WTC11 (cell line): ENCODE measurements at regions not wholly inside any gene's neighbourhood (a gene's known extent, or its start where the extent isn't known, plus 50 kb on each side); places are given as distances from the start of the nearest gene placed in this dataset.

Experiments used
- ATAC-seq: fragments of 200-7000 bp; cut with Tn5 transposase; 2 replicates; pipeline ENCODE4 v1.10.0; 2021; ENCODE audit warnings: mild to moderate bottlenecking, moderate library complexity
- CTCF ChIA-PET: fragments of 300-600 bp; sonication (Branson Sonifier 250); formaldehyde crosslinking; loops from one replicate; lab custom pipeline; 2021; ENCODE audit warnings: antibody characterized with exemption; lab: Charles Lee
- POLR2A ChIA-PET: fragments of 350-600 bp; sonication (Branson Sonifier 250); formaldehyde crosslinking; loops from one replicate; lab custom pipeline; 2021; ENCODE audit warnings: antibody characterized with exemption; lab: Charles Lee
- DNase-seq: peaks from one replicate; pipeline ENCODE4 v3.0.0; 2021; ENCODE audit warnings: low spot score
- H3K27ac Mint-ChIP-seq: 2 replicates; pipeline ENCODE4 v1.8.0; 2021; ENCODE audit warnings: mixed read lengths
- H3K27me3 Mint-ChIP-seq: 2 replicates; pipeline ENCODE4 v1.8.0; 2021; ENCODE audit warnings: low read depth, mild to moderate bottlenecking, moderate library complexity, mixed read lengths
- H3K36me3 Mint-ChIP-seq: 2 replicates; pipeline ENCODE4 v1.8.0; 2021; ENCODE audit warnings: mixed read lengths
- H3K4me1 Mint-ChIP-seq: 2 replicates; pipeline ENCODE4 v1.8.0; 2022; ENCODE audit warnings: mixed read lengths
- H3K4me3 Mint-ChIP-seq: 2 replicates; pipeline ENCODE4 v1.8.0; 2021; ENCODE audit warnings: mild to moderate bottlenecking, moderate library complexity, mixed read lengths
- H3K9me3 Mint-ChIP-seq: 2 replicates; pipeline ENCODE4 v1.8.0; 2021; ENCODE audit warnings: mixed read lengths
- HMGA2 ChIP-seq: fragments of 250-450 bp; sonication (Bioruptor Pico); IDR thresholded peaks from 2 replicates; pipeline ENCODE4 v1.4.0; 2021; ENCODE audit warnings: mild to moderate bottlenecking, moderate library complexity
- JAZF1 ChIP-seq: fragments of 250-450 bp; sonication (Bioruptor Pico); IDR thresholded peaks from 2 replicates; pipeline ENCODE4 v1.9.0; 2021; ENCODE audit warnings: moderate library complexity, mild to moderate bottlenecking, inconsistent platforms
- MXD4 ChIP-seq: fragments of 250-450 bp; sonication (Bioruptor Pico); IDR thresholded peaks from 2 replicates; pipeline ENCODE4 v1.8.0; 2021; ENCODE audit warnings: mild to moderate bottlenecking, moderate library complexity, borderline replicate concordance
- NFYB ChIP-seq: sonication (generic); formaldehyde crosslinking; conservative IDR thresholded peaks from 2 replicates; pipeline ENCODE4 v1.8.0; 2022; ENCODE audit warnings: low read depth, missing genetic modification reagents
- NR2C2 ChIP-seq: sonication (generic); formaldehyde crosslinking; IDR thresholded peaks from 2 replicates; pipeline ENCODE4 v1.8.0; 2022; ENCODE audit warnings: mild to moderate bottlenecking, missing genetic modification reagents
- PRDM15 ChIP-seq: sonication (generic); formaldehyde crosslinking; IDR thresholded peaks from 2 replicates; pipeline ENCODE4 v1.8.0; 2022; ENCODE audit warnings: missing genetic modification reagents
- RELA ChIP-seq: sonication (generic); formaldehyde crosslinking; IDR thresholded peaks from 2 replicates; pipeline ENCODE4 v1.8.1; 2022; ENCODE audit warnings: missing genetic modification reagents, mild to moderate bottlenecking, borderline replicate concordance
- RORB ChIP-seq: fragments of 250-450 bp; sonication (Bioruptor Pico); IDR thresholded peaks from 2 replicates; pipeline ENCODE4 v1.9.0; 2021; ENCODE audit warnings: mild to moderate bottlenecking
- SMAD3 ChIP-seq: sonication (generic); formaldehyde crosslinking; IDR thresholded peaks from 2 replicates; pipeline ENCODE4 v1.8.0; 2022; ENCODE audit warnings: missing genetic modification reagents, mild to moderate bottlenecking, borderline replicate concordance
- SMAD4 ChIP-seq: sonication (generic); formaldehyde crosslinking; IDR thresholded peaks from 2 replicates; pipeline ENCODE4 v1.8.0; 2022; ENCODE audit warnings: mild to moderate bottlenecking, missing genetic modification reagents
- ZNF671 ChIP-seq: fragments of 250-450 bp; sonication (Bioruptor Pico); IDR thresholded peaks from 2 replicates; pipeline ENCODE4 v1.8.0; 2021; ENCODE audit warnings: mild to moderate bottlenecking
- ZSCAN18 ChIP-seq: fragments of 250-450 bp; sonication (Bioruptor Pico); IDR thresholded peaks from 2 replicates; pipeline ENCODE4 v2.1.2; 2022; ENCODE audit warnings: mild to moderate bottlenecking, moderate library complexity
- TF ChIP-seq, protein P1 (sequence below): fragments of 250-450 bp; sonication (Bioruptor Pico); IDR thresholded peaks from 2 replicates; pipeline ENCODE4 v1.9.0; 2021; ENCODE audit warnings: mild to moderate bottlenecking
- TF ChIP-seq, protein P2 (sequence below): sonication (generic); formaldehyde crosslinking; IDR thresholded peaks from 2 replicates; pipeline ENCODE4 v1.8.1; 2023; ENCODE audit warnings: mild to moderate bottlenecking, missing genetic modification reagents
- TF ChIP-seq, protein P3 (sequence below): fragments of 250-450 bp; sonication (Bioruptor Pico); conservative IDR thresholded peaks from 2 replicates; pipeline ENCODE4 v1.9.0; 2021; ENCODE audit warnings: mild to moderate bottlenecking

DNA sequence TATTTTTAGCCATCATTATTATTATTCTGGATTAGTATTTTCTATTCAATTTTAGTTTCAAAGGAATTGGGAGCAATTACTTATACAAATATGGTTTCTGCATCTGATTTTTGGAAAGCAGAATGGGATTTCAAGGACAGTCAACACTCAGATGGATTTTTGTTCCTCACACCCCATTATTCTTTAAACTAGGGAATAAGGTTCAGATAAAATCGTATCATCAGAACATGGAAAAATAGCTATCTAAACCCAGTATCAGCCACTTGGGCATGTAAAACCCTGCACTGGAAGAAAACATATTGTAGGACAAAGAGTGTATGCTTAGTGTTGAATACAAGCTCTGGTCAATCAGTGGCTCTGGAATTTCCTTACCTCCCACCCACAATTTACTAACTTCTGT, 452.5 kb downstream of the ZNF516 start:
- no peaks in the 10 kb centered on the region; the same call in 1 of the 2 replicates for H3K9me3 Mint-ChIP-seq
- H3K4me3 Mint-ChIP-seq, result no peak overlapping the region
- no peaks in the 10 kb centered on the region for H3K27me3 Mint-ChIP-seq
- POLR2A ChIA-PET, result no interaction called here
- H3K4me1 Mint-ChIP-seq, result no peaks in the 10 kb centered on the region
- H3K27ac Mint-ChIP-seq, result no peak overlapping the region
- ATAC-seq (no peak), DNase-seq (no peak)
- TF ChIP-seq SMAD4 (CRISPR knock-in tag) (no peak), RORB (CRISPR knock-in tag) (no peak)
- H3K36me3 Mint-ChIP-seq, result no peaks in the 10 kb centered on the region
- CTCF ChIA-PET, result no interaction called here

GRCh38 chr18:76018210-76018609, 476.8 kb downstream of the ZNF516 start:
- ChIA-PET POLR2A (no interaction called here), CTCF (no interaction called here)
- DNase-seq, result no peak
- H3K4me3 Mint-ChIP-seq, result no peak overlapping the region
- peaks cover 7% of the 10 kb centered on the region for H3K4me1 Mint-ChIP-seq
- H3K27ac Mint-ChIP-seq, result no peak overlapping the region
- ATAC-seq, result no peak
- no peaks in the 10 kb centered on the region for H3K27me3 Mint-ChIP-seq
- no peaks in the 10 kb centered on the region for H3K36me3 Mint-ChIP-seq
- H3K9me3 Mint-ChIP-seq, result peaks cover 39% of the 10 kb centered on the region
- TF ChIP-seq JAZF1 (CRISPR knock-in tag) (no peak), NR2C2 (CRISPR knock-in tag) (no peak), ZNF671 (CRISPR knock-in tag) (no peak)
- TF ChIP-seq, protein P1, sequence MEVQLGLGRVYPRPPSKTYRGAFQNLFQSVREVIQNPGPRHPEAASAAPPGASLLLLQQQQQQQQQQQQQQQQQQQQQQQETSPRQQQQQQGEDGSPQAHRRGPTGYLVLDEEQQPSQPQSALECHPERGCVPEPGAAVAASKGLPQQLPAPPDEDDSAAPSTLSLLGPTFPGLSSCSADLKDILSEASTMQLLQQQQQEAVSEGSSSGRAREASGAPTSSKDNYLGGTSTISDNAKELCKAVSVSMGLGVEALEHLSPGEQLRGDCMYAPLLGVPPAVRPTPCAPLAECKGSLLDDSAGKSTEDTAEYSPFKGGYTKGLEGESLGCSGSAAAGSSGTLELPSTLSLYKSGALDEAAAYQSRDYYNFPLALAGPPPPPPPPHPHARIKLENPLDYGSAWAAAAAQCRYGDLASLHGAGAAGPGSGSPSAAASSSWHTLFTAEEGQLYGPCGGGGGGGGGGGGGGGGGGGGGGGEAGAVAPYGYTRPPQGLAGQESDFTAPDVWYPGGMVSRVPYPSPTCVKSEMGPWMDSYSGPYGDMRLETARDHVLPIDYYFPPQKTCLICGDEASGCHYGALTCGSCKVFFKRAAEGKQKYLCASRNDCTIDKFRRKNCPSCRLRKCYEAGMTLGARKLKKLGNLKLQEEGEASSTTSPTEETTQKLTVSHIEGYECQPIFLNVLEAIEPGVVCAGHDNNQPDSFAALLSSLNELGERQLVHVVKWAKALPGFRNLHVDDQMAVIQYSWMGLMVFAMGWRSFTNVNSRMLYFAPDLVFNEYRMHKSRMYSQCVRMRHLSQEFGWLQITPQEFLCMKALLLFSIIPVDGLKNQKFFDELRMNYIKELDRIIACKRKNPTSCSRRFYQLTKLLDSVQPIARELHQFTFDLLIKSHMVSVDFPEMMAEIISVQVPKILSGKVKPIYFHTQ (CRISPR knock-in tag), result no peak
- TF ChIP-seq, all 79 proteins: peak for 0

DNA sequence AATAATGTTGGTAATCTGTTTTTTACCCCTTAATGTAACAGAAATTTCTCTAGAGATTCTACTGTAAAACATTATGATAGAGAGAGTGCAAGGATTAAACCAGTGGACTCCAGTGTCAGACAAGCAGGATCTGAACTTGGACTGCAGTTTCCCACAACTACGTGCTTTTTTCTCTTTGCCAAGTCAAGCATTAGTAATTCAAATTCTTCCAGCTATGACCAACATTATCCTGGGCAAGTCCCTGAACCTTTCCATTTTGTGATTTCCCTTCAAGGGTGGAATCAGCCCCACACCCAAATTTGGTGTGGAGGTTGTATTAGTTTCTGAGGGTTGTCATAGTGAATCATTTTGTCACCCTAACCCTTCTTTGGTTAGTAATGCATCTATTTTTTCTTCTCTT, 482.0 kb downstream of the ZNF516 start:
- TF ChIP-seq PRDM15 (no peak), ZSCAN18 (CRISPR knock-in tag) (no peak), MXD4 (no peak), RELA (no peak), HMGA2 (CRISPR knock-in tag) (no peak), SMAD3 (CRISPR knock-in tag) (no peak), NFYB (CRISPR knock-in tag) (no peak)
- TF ChIP-seq, protein P2, sequence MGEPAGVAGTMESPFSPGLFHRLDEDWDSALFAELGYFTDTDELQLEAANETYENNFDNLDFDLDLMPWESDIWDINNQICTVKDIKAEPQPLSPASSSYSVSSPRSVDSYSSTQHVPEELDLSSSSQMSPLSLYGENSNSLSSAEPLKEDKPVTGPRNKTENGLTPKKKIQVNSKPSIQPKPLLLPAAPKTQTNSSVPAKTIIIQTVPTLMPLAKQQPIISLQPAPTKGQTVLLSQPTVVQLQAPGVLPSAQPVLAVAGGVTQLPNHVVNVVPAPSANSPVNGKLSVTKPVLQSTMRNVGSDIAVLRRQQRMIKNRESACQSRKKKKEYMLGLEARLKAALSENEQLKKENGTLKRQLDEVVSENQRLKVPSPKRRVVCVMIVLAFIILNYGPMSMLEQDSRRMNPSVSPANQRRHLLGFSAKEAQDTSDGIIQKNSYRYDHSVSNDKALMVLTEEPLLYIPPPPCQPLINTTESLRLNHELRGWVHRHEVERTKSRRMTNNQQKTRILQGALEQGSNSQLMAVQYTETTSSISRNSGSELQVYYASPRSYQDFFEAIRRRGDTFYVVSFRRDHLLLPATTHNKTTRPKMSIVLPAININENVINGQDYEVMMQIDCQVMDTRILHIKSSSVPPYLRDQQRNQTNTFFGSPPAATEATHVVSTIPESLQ (CRISPR knock-in tag), result no peak
- TF ChIP-seq, protein P3, sequence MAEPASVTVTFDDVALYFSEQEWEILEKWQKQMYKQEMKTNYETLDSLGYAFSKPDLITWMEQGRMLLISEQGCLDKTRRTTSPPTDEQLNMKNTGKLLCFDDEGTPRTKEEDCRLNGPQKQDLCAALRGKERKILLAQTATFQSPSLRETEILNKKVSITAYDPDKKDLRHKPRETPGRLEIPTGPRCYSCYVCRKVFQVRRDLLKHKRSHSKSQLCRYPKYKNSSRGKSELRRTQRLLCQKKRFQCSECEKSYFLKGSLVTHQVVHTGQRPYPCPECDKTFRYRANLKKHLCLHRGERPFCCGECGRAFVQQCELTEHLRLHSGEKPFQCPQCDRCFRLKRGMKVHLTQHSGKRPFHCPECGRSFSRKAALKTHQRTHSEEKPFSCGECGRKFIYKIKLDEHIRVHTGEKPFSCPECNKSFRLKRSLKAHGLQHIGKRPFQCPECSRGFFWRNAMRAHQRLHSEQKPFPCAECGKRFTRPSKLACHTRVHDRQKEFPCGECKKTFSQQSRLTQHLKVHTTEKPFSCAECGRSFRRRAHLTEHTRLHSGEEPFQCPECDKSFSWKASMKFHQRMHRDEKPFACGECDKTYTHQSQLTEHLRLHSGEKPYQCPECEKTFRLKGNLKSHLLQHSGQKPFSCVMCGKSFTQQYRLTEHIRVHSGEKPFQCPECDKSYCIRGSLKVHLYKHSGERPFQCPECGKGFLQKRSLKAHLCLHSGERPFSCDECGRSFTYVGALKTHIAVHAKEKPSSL (CRISPR knock-in tag), result no peak
- TF ChIP-seq, protein P1 (CRISPR knock-in tag), result no peak
- POLR2A ChIA-PET, result no interaction called here
- Mint-ChIP-seq H3K4me1 (peaks cover 7% of the 10 kb centered on the region), H3K4me3 (no peak overlapping the region), H3K27me3 (no peaks in the 10 kb centered on the region), H3K27ac (no peak overlapping the region), H3K9me3 (peaks cover 39% of the 10 kb centered on the region), H3K36me3 (no peaks in the 10 kb centered on the region)
- ATAC-seq (no peak), DNase-seq (no peak)
- CTCF ChIA-PET, result no interaction called here
